ENCODE measurements at regions not wholly inside any gene's neighbourhood (a gene's known extent, or its start where the extent isn't known, plus 50 kb on each side); places are given as distances from the start of the nearest gene placed in this dataset.

GRCh38 chr3:43156812-43157455, 51.1 kb upstream of the POMGNT2 start:
- intact Hi-C loops (cut with micrococcal nuclease): no loop called here

- intact Hi-C loops (cut with micrococcal nuclease): no loop called here
Measured at GRCh38 chr3:43155464-43156121, 49.7 kb upstream of the POMGNT2 start.

Data from T-helper 2 cell treated with Interferon-gamma antibody and Interleukin-4, amounts not matched to agents 100 ng/mL and 5 ng/mL, for 36 hours (primary cell).